H9 (cell line): ENCODE measurements at regions not wholly inside any gene's neighbourhood (a gene's known extent, or its start where the extent isn't known, plus 50 kb on each side); places are given as distances from the start of the nearest gene placed in this dataset.

Experiments used
- DNase-seq: peaks from one replicate; pipeline ENCODE4 v3.0.0-alpha.2; 2017
- H2AFZ ChIP-seq: one replicate; pipeline ENCODE4 v1.6.1; 2013; ENCODE audit warnings: mild to moderate bottlenecking, low read length, control low read depth, moderate library complexity
- H2AK5ac ChIP-seq: 2 replicates; pipeline ENCODE4 v1.6.1; 2013; ENCODE audit warnings: low read length, control low read depth, mixed read lengths; ENCODE audit not compliant: insufficient read length
- H2BK120ac ChIP-seq: one replicate; pipeline ENCODE4 v1.6.1; 2013; ENCODE audit warnings: low read depth, mild to moderate bottlenecking, low read length, control low read depth, inconsistent platforms; ENCODE audit not compliant: poor library complexity, severe bottlenecking
- H2BK12ac ChIP-seq: 2 replicates; pipeline ENCODE4 v1.6.1; 2013; ENCODE audit warnings: low read length, control low read depth, mixed read lengths, low read depth; ENCODE audit not compliant: insufficient read length
- H2BK15ac ChIP-seq: 2 replicates; pipeline ENCODE4 v1.6.1; 2013; ENCODE audit warnings: low read depth, low read length, control low read depth
- H2BK20ac ChIP-seq: one replicate; pipeline ENCODE4 v1.6.1; 2013; ENCODE audit warnings: low read depth, mild to moderate bottlenecking, low read length, control low read depth, inconsistent platforms; ENCODE audit not compliant: poor library complexity, severe bottlenecking
- H2BK5ac ChIP-seq: 2 replicates; pipeline ENCODE4 v1.6.1; 2013; ENCODE audit warnings: low read length, control low read depth, mixed read lengths; ENCODE audit not compliant: insufficient read length
- H3K14ac ChIP-seq: 2 replicates; pipeline ENCODE4 v1.6.1; 2013; ENCODE audit warnings: low read length, control low read depth; ENCODE audit not compliant: insufficient read depth
- H3K18ac ChIP-seq: 2 replicates; pipeline ENCODE4 v1.6.1; 2013; ENCODE audit warnings: low read depth, mild to moderate bottlenecking, mixed read lengths, low read length, control low read depth; ENCODE audit not compliant: insufficient read length
- H3K23ac ChIP-seq: 2 replicates; pipeline ENCODE4 v1.6.1; 2013; ENCODE audit warnings: low read length, control low read depth, mixed read lengths, low read depth; ENCODE audit not compliant: insufficient read length
- H3K23me2 ChIP-seq: 2 replicates; pipeline ENCODE4 v1.6.1; 2013; ENCODE audit warnings: low read depth, mild to moderate bottlenecking, mixed read lengths, low read length, control low read depth; ENCODE audit not compliant: insufficient read length, poor library complexity, severe bottlenecking
- H3K27ac ChIP-seq: 2 replicates; pipeline ENCODE4 v1.5.1; 2013; ENCODE audit warnings: low read length, control low read depth, mixed read lengths, low read depth; ENCODE audit not compliant: insufficient read length
- H3K27me3 ChIP-seq: 2 replicates; pipeline ENCODE4 v1.6.1; 2013; ENCODE audit warnings: low read length, control low read depth, inconsistent platforms; ENCODE audit not compliant: insufficient read depth
- H3K4ac ChIP-seq: 2 replicates; pipeline ENCODE4 v1.6.1; 2013; ENCODE audit warnings: low read depth, mild to moderate bottlenecking, control low read depth, inconsistent platforms, low read length, moderate library complexity
- H3K4me1 ChIP-seq: 2 replicates; pipeline ENCODE4 v1.6.1; 2013; ENCODE audit warnings: low read length, control low read depth, inconsistent platforms; ENCODE audit not compliant: insufficient read depth
- H3K4me2 ChIP-seq: 2 replicates; pipeline ENCODE4 v1.6.1; 2013; ENCODE audit warnings: low read length, control low read depth, mixed read lengths; ENCODE audit not compliant: insufficient read length, insufficient read depth
- H3K56ac ChIP-seq: 2 replicates; pipeline ENCODE4 v1.6.1; 2013; ENCODE audit warnings: low read depth, mild to moderate bottlenecking, mixed read lengths, low read length, control low read depth; ENCODE audit not compliant: insufficient read length
- H3K79me1 ChIP-seq: 2 replicates; pipeline ENCODE4 v1.6.1; 2013; ENCODE audit warnings: low read depth, mild to moderate bottlenecking, moderate library complexity, low read length, control low read depth, inconsistent platforms; ENCODE audit not compliant: insufficient read depth, poor library complexity, severe bottlenecking
- H3K79me2 ChIP-seq: 2 replicates; pipeline ENCODE4 v1.6.1; 2013; ENCODE audit warnings: low read length, control low read depth, inconsistent platforms; ENCODE audit not compliant: insufficient read depth
- H3K9ac ChIP-seq: 2 replicates; pipeline ENCODE4 v1.6.1; 2013; ENCODE audit warnings: low read length, control low read depth, mixed read lengths; ENCODE audit not compliant: insufficient read length; ENCODE audit errors: extremely low read depth
- H3K9me3 ChIP-seq: one replicate; pipeline ENCODE4 v1.6.1; 2013; ENCODE audit warnings: low read depth, low read length, inconsistent platforms; ENCODE audit not compliant: control insufficient read depth
- H3T11ph ChIP-seq: one replicate; pipeline ENCODE4 v1.6.1; 2013; ENCODE audit warnings: mild to moderate bottlenecking, low read length, control low read depth, inconsistent platforms
- H4K20me1 ChIP-seq: one replicate; pipeline ENCODE4 v1.6.1; 2013; ENCODE audit not compliant: control insufficient read depth, insufficient read length, insufficient read depth
- H4K5ac ChIP-seq: 2 replicates; pipeline ENCODE4 v1.6.1; 2013; ENCODE audit warnings: low read depth, mild to moderate bottlenecking, mixed read lengths, low read length, control low read depth; ENCODE audit not compliant: insufficient read length
- H4K8ac ChIP-seq: replicated peaks from 2 replicates; pipeline ENCODE4 v1.6.1; 2013; ENCODE audit warnings: low read length, control low read depth, mixed read lengths, low read depth; ENCODE audit not compliant: insufficient read length
- H4K91ac ChIP-seq: 2 replicates; pipeline ENCODE4 v1.6.1; 2013; ENCODE audit warnings: low read depth, mild to moderate bottlenecking, moderate library complexity, mixed read lengths, low read length, control low read depth; ENCODE audit not compliant: insufficient read length
- H3K27ac Mint-ChIP-seq, 3 experiments: 2 replicates in 2 of 3; 3 replicates in 1 of 3; pipeline ENCODE4 v1.8.0; 2020 to 2021; ENCODE audit warnings: mixed read lengths in 3 of 3, mild to moderate bottlenecking in 1 of 3, moderate library complexity in 1 of 3
- H3K27me3 Mint-ChIP-seq: 2 replicates; pipeline ENCODE4 v1.8.0; 2021; ENCODE audit warnings: low read depth, mild to moderate bottlenecking, moderate library complexity, mixed read lengths
- H3K36me3 Mint-ChIP-seq, 3 experiments: 2 replicates in 2 of 3; 3 replicates in 1 of 3; pipeline ENCODE4 v1.8.0; 2020 to 2021; ENCODE audit warnings: low read depth in 3 of 3, mixed read lengths in 3 of 3; ENCODE audit not compliant: insufficient read depth in 1 of 3
- H3K4me1 Mint-ChIP-seq, 2 experiments: 2 replicates each; pipeline ENCODE4 v1.8.0; 2020; ENCODE audit warnings: mixed read lengths in 2 of 2
- H3K4me3 Mint-ChIP-seq, 2 experiments: 2 replicates in 1 of 2; 3 replicates in 1 of 2; pipeline ENCODE4 v1.8.0; 2020 to 2021; ENCODE audit warnings: mild to moderate bottlenecking in 2 of 2, mixed read lengths in 2 of 2, moderate library complexity in 1 of 2
- H3K9me3 Mint-ChIP-seq, 2 experiments: 2 replicates in 1 of 2; 3 replicates in 1 of 2; pipeline ENCODE4 v1.8.0; 2020; ENCODE audit warnings: mild to moderate bottlenecking in 2 of 2, mixed read lengths in 2 of 2, moderate library complexity in 1 of 2
- WGBS: extraction: QIAGEN DNeasy Blood & Tissue Kit; methylation state at CpG from one replicate; pipeline ENCODE4 v1.1.7; 2013; ENCODE audit warnings: missing lambda C conversion rate, low lambda C conversion rate, mixed read lengths; ENCODE audit not compliant: insufficient read length; ENCODE audit errors: extremely low coverage; 5-methylcytosine and 5-hydroxymethylcytosine counted together
- TF ChIP-seq, protein P1 (sequence below): fragments of 200-600 bp; sonication (generic); conservative IDR thresholded peaks from 3 replicates; pipeline ENCODE4 v1.8.0; 2021; ENCODE audit warnings: antibody characterized with exemption, mild to moderate bottlenecking

GRCh38 chr18:72232644-72233043 is 311.5 kb downstream of the CBLN2 start:
- no CpG with 5 or more reads among the region's 3 CpGs for WGBS
- Histone ChIP-seq H2BK12ac (no peak overlapping the region), H4K5ac (no peak overlapping the region), H3K9ac (no peak overlapping the region), H2BK20ac (no peak overlapping the region), H3K79me1 (no peaks in the 10 kb centered on the region), H3K56ac (no peak overlapping the region), H2BK15ac (no peak overlapping the region), H3K23me2 (no peaks in the 10 kb centered on the region), H3K27me3 (no peaks in the 10 kb centered on the region), H4K20me1 (no peaks in the 10 kb centered on the region), H3K79me2 (no peaks in the 10 kb centered on the region), H3T11ph (no peak overlapping the region), H3K14ac (no peak overlapping the region), H2BK5ac (no peak overlapping the region), H3K23ac (no peak overlapping the region), H3K4me1 (no peaks in the 10 kb centered on the region), H4K8ac (no peak overlapping the region), H3K27ac (no peak overlapping the region), H3K9me3 (no peaks in the 10 kb centered on the region), H2AK5ac (no peak overlapping the region), H3K4me2 (no peak overlapping the region), H3K4ac (no peak overlapping the region), H4K91ac (no peak overlapping the region), H2AFZ (no peak overlapping the region), H3K18ac (no peak overlapping the region), H2BK120ac (no peak overlapping the region)
- Mint-ChIP-seq H3K9me3 (peaks cover 0 to 3% of the 10 kb centered on the region in 2 experiments; a peak in 1 of 5 replicates), H3K4me1 (peaks cover 27 to 28% of the 10 kb centered on the region in 2 experiments), H3K27ac (peak overlapping the region in 2 of 3 experiments; percentile 33 to 35; a peak in 2 of 7 replicates), H3K27me3 (no peaks in the 10 kb centered on the region), H3K4me3 (no peak overlapping the region), H3K36me3 (peaks cover 0 to 4% (median 0%) of the 10 kb centered on the region in 3 experiments; a peak in 2 of 7 replicates)
- no peak for DNase-seq
- TF ChIP-seq, protein P1, sequence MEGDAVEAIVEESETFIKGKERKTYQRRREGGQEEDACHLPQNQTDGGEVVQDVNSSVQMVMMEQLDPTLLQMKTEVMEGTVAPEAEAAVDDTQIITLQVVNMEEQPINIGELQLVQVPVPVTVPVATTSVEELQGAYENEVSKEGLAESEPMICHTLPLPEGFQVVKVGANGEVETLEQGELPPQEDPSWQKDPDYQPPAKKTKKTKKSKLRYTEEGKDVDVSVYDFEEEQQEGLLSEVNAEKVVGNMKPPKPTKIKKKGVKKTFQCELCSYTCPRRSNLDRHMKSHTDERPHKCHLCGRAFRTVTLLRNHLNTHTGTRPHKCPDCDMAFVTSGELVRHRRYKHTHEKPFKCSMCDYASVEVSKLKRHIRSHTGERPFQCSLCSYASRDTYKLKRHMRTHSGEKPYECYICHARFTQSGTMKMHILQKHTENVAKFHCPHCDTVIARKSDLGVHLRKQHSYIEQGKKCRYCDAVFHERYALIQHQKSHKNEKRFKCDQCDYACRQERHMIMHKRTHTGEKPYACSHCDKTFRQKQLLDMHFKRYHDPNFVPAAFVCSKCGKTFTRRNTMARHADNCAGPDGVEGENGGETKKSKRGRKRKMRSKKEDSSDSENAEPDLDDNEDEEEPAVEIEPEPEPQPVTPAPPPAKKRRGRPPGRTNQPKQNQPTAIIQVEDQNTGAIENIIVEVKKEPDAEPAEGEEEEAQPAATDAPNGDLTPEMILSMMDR = no peak
